ENCODE measurements at regions not wholly inside any gene's neighbourhood (a gene's known extent, or its start where the extent isn't known, plus 50 kb on each side); places are given as distances from the start of the nearest gene placed in this dataset.

- no peak for TF ChIP-seq EZH2 (IDR thresholded peaks at IDR 0.05)
- no peak for TF ChIP-seq CTCF (IDR thresholded peaks at IDR 0.05 in 2 of 3, conservative IDR thresholded peaks at IDR 0.05 in 1 of 3; ENCODE audit: borderline replicate concordance in 1 of 3, insufficient read depth in 1 of 3, low read depth in 2 of 3, low read length in 2 of 3)
- no peak for TF ChIP-seq EGR1 (IDR thresholded peaks at IDR 0.05; ENCODE audit: low read depth)
- TF ChIP-seq POLR2AphosphoS5 (IDR thresholded peaks at IDR 0.05; ENCODE audit: low read depth, low read length), result no peak
- no peak for TF ChIP-seq YY1 (IDR thresholded peaks at IDR 0.05; ENCODE audit: extremely low read depth, insufficient replicate concordance, low read depth, low read length)
- TF ChIP-seq MAX (IDR thresholded peaks at IDR 0.05), result no peak
- TF ChIP-seq JUND (IDR thresholded peaks at IDR 0.05), result no peak
- TF ChIP-seq, protein P1, sequence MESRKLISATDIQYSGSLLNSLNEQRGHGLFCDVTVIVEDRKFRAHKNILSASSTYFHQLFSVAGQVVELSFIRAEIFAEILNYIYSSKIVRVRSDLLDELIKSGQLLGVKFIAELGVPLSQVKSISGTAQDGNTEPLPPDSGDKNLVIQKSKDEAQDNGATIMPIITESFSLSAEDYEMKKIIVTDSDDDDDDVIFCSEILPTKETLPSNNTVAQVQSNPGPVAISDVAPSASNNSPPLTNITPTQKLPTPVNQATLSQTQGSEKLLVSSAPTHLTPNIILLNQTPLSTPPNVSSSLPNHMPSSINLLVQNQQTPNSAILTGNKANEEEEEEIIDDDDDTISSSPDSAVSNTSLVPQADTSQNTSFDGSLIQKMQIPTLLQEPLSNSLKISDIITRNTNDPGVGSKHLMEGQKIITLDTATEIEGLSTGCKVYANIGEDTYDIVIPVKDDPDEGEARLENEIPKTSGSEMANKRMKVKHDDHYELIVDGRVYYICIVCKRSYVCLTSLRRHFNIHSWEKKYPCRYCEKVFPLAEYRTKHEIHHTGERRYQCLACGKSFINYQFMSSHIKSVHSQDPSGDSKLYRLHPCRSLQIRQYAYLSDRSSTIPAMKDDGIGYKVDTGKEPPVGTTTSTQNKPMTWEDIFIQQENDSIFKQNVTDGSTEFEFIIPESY (IDR thresholded peaks at IDR 0.05; ENCODE audit: extremely low read depth, insufficient replicate concordance, low read length), result no peak
- TF ChIP-seq, protein P2, sequence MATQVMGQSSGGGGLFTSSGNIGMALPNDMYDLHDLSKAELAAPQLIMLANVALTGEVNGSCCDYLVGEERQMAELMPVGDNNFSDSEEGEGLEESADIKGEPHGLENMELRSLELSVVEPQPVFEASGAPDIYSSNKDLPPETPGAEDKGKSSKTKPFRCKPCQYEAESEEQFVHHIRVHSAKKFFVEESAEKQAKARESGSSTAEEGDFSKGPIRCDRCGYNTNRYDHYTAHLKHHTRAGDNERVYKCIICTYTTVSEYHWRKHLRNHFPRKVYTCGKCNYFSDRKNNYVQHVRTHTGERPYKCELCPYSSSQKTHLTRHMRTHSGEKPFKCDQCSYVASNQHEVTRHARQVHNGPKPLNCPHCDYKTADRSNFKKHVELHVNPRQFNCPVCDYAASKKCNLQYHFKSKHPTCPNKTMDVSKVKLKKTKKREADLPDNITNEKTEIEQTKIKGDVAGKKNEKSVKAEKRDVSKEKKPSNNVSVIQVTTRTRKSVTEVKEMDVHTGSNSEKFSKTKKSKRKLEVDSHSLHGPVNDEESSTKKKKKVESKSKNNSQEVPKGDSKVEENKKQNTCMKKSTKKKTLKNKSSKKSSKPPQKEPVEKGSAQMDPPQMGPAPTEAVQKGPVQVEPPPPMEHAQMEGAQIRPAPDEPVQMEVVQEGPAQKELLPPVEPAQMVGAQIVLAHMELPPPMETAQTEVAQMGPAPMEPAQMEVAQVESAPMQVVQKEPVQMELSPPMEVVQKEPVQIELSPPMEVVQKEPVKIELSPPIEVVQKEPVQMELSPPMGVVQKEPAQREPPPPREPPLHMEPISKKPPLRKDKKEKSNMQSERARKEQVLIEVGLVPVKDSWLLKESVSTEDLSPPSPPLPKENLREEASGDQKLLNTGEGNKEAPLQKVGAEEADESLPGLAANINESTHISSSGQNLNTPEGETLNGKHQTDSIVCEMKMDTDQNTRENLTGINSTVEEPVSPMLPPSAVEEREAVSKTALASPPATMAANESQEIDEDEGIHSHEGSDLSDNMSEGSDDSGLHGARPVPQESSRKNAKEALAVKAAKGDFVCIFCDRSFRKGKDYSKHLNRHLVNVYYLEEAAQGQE (IDR thresholded peaks at IDR 0.05; ENCODE audit: low read depth), result no peak
- no peak for TF ChIP-seq SIN3A (IDR thresholded peaks at IDR 0.05; ENCODE audit: low read depth)
These were observed 1004.8 kb downstream of the SLITRK5 start for GRCh38 chr13:88676016-88676415.

Measured in HCT116 (cell line).